Large intestine (tissue), 3 donors: ENCODE measurements at regions not wholly inside any gene's neighbourhood (a gene's known extent, or its start where the extent isn't known, plus 50 kb on each side); places are given as distances from the start of the nearest gene placed in this dataset.

Experiments used
- DNase-seq, 2 donors: peaks; one replicate each; pipeline versions ENCODE4 v3.0.0 to v3.0.0-alpha.2; 2013
- H3K27ac ChIP-seq: one replicate; pipeline ENCODE4 v1.5.1; 2013; ENCODE audit warnings: low read length
- H3K27me3 ChIP-seq: 2 replicates; pipeline ENCODE4 v1.6.1; 2013; ENCODE audit warnings: low read length; ENCODE audit not compliant: control insufficient read depth, insufficient read depth
- H3K36me3 ChIP-seq: 2 replicates; pipeline ENCODE4 v1.6.1; 2013; ENCODE audit warnings: low read length; ENCODE audit not compliant: control insufficient read depth, insufficient read depth
- H3K4me1 ChIP-seq: one replicate; pipeline ENCODE4 v1.6.1; 2013; ENCODE audit warnings: low read length; ENCODE audit not compliant: control insufficient read depth, insufficient read depth
- H3K4me3 ChIP-seq: one replicate; pipeline ENCODE4 v1.5.1; 2013; ENCODE audit warnings: low read length
- H3K9me3 ChIP-seq: one replicate; pipeline ENCODE4 v1.6.1; 2013; ENCODE audit warnings: mild to moderate bottlenecking, low read depth, low read length, moderate library complexity; ENCODE audit not compliant: control insufficient read depth
- WGBS: methylation state at CpG from one replicate; pipeline ENCODE4 v1.1.5; 2013; ENCODE audit warnings: low lambda C conversion rate; ENCODE audit not compliant: insufficient coverage; 5-methylcytosine and 5-hydroxymethylcytosine counted together

DNA sequence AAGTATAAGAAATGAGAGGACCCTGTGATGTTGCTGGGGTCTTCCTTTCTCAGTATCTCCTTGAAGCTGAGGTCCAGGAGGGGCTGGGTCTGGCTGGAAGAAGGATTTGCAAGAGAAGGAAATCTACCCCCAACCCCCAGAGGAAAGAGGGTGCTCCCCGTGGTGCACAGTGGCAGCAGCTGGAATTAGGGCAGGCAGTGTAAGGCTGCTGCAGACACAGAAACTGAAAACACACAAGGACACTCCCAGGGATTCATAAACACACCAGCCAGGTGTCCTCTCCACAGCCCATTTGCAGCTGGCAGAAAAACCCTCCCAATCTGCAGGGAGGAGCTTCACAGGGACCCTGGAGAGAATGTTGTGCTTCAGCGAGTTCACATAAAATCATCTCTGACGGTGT, 297.2 kb downstream of the CDH26 start:
- no peak overlapping the region for H3K27ac ChIP-seq
- H3K36me3 ChIP-seq, result no peaks in the 10 kb centered on the region
- no CpG with 5 or more reads among the region's 3 CpGs for WGBS
- DNase-seq, result no peak
- no peaks in the 10 kb centered on the region for H3K27me3 ChIP-seq
- no peaks in the 10 kb centered on the region for H3K9me3 ChIP-seq
- no peak overlapping the region for H3K4me3 ChIP-seq
- no peaks in the 10 kb centered on the region for H3K4me1 ChIP-seq

DNA sequence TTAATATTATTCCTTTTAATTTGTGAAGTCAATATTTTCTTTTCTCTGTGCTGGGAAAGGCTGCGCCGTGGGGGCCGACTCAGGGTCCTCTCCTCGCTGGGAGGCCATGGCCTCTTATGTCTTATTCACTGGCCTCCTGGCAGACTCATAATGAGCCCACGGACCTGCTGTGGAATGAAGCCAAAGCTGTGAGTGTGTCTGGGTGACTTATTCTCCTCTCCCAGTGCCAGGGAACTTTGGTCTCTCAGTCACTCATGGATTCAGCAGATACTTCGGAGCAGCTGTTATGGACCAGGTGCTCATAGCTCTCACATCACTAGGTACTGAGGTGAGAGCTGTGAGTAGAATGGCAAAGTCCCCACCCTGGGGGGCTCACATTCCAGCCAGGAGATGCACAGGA, 297.6 kb downstream of the CDH26 start:
- DNase-seq, result no peak
- no CpG with 5 or more reads among the region's 6 CpGs for WGBS
- H3K27me3 ChIP-seq, result no peaks in the 10 kb centered on the region
- no peak overlapping the region for H3K27ac ChIP-seq
- no peak overlapping the region for H3K4me3 ChIP-seq
- H3K36me3 ChIP-seq, result no peaks in the 10 kb centered on the region
- no peaks in the 10 kb centered on the region for H3K4me1 ChIP-seq
- no peaks in the 10 kb centered on the region for H3K9me3 ChIP-seq

DNA sequence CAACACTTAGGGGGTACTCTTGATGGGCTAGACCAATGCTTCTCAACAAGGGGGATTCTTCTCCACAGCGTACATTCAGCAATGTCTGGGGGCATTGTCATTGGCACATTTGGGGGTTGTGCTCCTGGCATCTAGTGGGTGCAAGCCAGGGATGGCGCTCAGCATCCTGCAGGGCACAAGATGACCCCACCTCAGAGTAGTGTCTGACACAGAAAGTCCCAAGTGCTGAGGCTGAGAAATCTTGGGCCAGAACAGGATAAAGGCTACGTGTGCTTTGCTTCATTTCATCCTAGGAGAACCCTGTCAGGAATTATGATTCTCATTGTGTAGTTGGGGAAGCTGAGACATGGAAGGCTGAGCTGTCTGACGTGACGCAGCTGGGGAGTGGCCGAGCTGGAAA, 298.6 kb downstream of the CDH26 start:
- no peaks in the 10 kb centered on the region for H3K9me3 ChIP-seq
- H3K4me3 ChIP-seq, result no peak overlapping the region
- no peak overlapping the region for H3K27ac ChIP-seq
- H3K4me1 ChIP-seq, result no peaks in the 10 kb centered on the region
- no peaks in the 10 kb centered on the region for H3K27me3 ChIP-seq
- no CpG with 5 or more reads among the region's 6 CpGs for WGBS
- no peaks in the 10 kb centered on the region for H3K36me3 ChIP-seq
- DNase-seq, result no peak

DNA sequence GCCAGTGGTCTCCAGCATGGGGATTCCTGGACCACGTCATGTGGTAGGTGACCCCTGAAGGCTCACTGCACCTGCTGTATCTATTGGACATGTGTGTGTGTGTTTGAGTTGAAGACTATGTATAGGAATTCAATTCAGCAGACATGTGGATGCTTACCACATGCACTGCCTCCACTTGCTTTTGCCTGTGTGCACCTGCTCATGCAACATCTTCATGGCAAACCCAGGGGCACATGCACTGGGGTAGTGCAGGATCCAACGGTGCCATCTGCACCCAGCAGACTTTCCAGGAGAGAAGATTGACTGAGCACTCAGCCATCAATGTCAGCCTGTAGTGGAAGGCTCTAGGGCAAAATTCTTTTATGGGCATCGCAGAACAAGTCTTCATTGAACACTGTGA, 299.4 kb downstream of the CDH26 start:
- no peak for DNase-seq
- Histone ChIP-seq H3K9me3 (no peaks in the 10 kb centered on the region), H3K36me3 (no peaks in the 10 kb centered on the region), H3K27ac (no peak overlapping the region), H3K27me3 (no peaks in the 10 kb centered on the region), H3K4me1 (no peaks in the 10 kb centered on the region), H3K4me3 (no peak overlapping the region)
- WGBS, result no CpG with 5 or more reads among the region's 3 CpGs

DNA sequence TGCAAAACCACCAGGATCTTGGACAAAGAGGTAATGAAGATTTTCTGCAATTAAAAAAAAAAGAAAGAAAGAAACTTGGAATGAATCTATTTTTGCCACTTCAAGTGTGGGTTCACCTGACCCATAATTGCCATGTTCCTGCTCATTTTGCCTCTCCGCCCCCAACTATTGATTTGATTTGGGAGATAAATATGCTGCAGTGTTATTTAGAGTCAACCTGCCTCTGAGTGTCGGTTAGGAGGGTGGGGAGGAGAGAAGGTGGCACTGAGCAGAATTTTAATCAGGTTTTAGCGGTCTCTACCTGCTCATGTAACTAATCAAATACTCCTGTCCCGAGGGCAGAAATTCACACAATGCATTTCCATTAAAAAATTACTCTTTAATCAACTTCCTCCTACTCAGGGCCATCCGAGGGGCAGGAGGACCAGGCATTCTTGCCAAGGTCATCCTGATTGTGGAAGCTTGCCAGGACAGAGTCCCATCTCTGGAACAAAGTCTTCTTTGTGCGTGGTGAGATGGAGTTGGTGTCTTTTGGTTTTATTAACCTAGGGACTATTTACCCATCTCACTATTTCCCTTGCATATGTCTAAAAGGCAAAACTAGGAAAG, 300.1 kb downstream of the CDH26 start:
- no peaks in the 10 kb centered on the region for H3K4me1 ChIP-seq
- H3K4me3 ChIP-seq, result no peak overlapping the region
- no peak for DNase-seq
- no peaks in the 10 kb centered on the region for H3K36me3 ChIP-seq
- H3K27ac ChIP-seq, result no peak overlapping the region
- H3K27me3 ChIP-seq, result no peaks in the 10 kb centered on the region
- no peaks in the 10 kb centered on the region for H3K9me3 ChIP-seq
- WGBS, result 54% methylated on average over 3 of the region's 6 CpGs

DNA sequence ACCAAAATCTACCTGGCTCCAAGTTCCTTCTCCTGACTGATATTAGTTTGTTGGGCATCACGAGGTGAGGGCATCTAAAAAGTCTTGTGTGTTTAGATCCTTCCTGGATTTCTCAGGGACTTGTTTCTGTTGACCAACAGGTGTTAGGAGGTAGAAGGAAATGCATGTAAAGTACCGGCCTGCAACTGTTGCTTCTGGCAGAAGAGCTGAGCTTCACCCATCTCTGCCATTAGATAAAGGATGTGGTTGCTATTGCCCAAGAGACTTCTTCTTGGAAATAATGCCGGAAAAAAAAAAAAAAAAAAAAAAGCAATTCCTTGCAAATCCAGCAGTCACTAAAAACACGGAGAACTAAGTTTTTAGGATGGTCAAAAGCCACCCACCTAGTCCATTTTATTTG, 303.1 kb downstream of the CDH26 start:
- Histone ChIP-seq H3K27me3 (peaks cover 2% of the 10 kb centered on the region), H3K4me3 (no peak overlapping the region), H3K4me1 (peaks cover 2% of the 10 kb centered on the region), H3K27ac (no peak overlapping the region), H3K9me3 (no peaks in the 10 kb centered on the region), H3K36me3 (no peaks in the 10 kb centered on the region)
- no peak for DNase-seq
- whole genome bisulfite sequencing, result 80% methylated on average over 1 of the region's 4 CpGs

DNA sequence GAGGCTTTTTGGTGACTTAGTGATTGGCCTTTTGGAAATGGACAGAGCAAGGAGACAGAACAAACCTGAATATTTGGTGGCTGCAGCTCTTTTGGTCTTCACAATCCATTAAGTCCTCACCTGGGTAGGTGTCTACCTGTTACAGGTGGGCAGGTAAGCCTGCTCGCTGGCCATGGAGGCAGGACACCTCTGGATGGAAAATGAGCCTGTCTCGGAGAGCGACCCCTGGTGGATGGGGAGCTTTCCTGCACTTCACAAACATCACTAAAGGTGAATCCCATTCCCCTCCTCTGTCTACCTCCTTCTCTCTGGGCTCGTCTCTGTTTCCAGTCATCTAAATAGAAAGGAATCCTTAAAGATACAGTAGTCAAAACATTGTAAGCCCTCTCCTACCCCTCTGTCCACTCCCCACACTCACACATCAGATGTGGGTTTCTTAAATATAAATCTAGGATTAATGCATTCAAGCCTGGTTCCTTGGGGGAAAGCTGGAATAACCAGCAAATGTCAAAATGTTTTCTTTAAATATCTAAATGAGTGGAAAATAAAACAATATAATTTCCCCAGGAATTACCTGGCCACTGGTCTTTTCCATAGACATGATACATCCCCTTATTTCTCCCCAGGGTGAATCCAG, 304.9 kb downstream of the CDH26 start:
- no peak overlapping the region for H3K27ac ChIP-seq
- whole genome bisulfite sequencing, result no CpG with 5 or more reads among the region's 4 CpGs
- no peaks in the 10 kb centered on the region for H3K36me3 ChIP-seq
- no peak for DNase-seq
- H3K4me1 ChIP-seq, result peaks cover 2% of the 10 kb centered on the region
- H3K4me3 ChIP-seq, result no peak overlapping the region
- peaks cover 2% of the 10 kb centered on the region for H3K27me3 ChIP-seq
- no peaks in the 10 kb centered on the region for H3K9me3 ChIP-seq

DNA sequence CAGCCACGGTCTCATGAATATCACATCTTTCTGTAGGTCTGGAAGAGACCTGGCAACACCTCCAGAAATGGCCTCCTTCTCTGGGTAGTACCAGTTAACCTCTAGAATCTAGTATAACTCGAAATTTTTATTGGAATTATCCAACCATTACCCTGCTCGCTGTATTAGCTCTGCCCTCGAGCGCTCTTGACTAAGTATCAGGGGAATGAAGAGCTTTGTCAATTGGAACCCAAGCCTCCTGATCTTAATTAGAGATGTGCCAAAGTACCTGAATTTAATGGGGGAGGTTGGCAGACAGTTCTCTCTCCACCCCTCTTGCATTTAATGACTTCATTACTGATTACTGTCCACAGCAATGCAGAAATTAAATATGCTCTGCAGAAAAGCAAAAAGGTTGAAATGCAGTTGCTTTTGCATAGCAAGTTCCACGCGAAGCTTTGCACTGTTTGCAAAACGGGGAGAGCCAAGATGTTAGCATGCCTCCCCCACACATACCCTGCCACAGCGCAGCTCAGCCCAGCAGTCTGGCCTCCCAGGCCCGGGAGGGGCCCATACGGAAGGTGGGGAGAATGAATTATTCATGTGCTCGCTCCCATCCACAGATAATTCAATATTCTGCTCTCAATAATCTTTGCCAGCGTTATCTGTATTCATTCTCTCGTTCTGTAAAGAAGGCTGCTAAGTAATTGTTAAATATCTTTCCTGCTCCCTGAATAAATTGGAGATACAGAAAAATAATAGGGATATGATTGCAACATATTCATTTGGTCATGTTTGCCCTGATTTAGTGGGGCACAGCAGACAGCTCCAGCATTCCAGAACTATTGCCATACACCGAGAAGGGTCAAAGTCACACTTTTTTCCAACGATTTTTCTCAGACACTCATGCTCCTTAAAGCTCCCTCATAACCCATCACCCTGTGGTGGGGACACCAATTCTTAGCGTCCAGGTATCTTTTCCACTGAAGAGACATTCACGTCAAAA, 305.8 kb downstream of the CDH26 start:
- H3K4me3 ChIP-seq, result no peak overlapping the region
- WGBS, result 76% methylated on average over 5 of the region's 18 CpGs
- H3K9me3 ChIP-seq, result no peaks in the 10 kb centered on the region
- peaks cover 2% of the 10 kb centered on the region for H3K27me3 ChIP-seq
- H3K4me1 ChIP-seq, result peaks cover 2% of the 10 kb centered on the region
- no peaks in the 10 kb centered on the region for H3K36me3 ChIP-seq
- no peak overlapping the region for H3K27ac ChIP-seq
- DNase-seq, result peak; percentile 6 to 21

DNA sequence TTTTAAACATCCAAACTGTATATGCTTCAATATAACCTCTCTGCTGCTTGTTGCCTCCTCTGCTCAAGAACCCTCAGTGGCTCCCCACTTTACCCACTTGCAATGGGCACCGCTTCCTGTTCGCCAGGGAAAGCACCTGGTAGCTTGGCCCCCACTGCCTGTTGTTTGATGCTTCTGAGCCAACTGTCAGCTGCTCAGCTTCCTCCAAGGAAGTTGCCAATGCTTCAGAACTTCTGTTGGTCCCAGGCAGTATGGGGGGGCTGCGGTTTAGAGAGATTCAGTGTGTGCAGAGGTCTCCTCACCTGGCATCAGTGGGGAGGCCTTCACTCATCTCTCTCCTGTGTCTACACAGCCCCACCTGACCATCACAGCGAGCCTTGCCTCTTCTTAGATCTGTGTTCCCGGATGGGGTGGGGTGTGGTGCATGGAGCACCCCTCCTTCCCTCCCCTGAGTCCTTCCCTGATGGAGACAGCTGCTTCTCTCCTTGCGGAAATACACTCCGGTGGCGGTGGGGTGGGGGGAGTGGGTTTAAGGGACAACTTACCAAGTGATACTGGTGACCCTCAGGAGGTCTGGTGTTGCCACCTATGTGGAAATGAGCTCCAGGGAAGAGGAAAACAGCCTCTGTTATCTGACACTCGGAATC, 308.1 kb downstream of the CDH26 start:
- H3K4me1 ChIP-seq, result peaks cover 2% of the 10 kb centered on the region
- peaks cover 2% of the 10 kb centered on the region for H3K27me3 ChIP-seq
- H3K4me3 ChIP-seq, result no peak overlapping the region
- H3K27ac ChIP-seq, result no peak overlapping the region
- DNase-seq, result no peak
- no peaks in the 10 kb centered on the region for H3K9me3 ChIP-seq
- WGBS, result no CpG with 5 or more reads among the region's 9 CpGs
- no peaks in the 10 kb centered on the region for H3K36me3 ChIP-seq

DNA sequence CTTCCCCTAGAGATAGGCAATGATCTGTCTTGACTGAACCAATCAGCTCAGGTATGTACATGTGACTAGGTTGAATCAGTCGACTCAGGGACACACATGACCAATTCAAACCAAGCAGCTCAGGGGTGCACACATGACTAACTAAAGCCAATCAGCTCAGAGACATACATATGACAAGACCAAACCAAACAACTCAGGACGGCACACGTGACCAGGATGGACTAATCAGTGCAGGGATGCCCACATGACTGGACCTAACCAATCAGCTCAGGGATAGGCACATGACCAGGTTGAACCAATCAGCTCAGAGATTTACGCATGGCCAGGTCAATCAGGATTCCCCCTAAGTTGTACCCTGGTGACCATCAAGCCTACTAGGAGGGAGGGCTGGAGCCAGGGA, 310.3 kb downstream of the CDH26 start:
- Histone ChIP-seq H3K4me3 (no peak overlapping the region), H3K36me3 (no peaks in the 10 kb centered on the region), H3K4me1 (peaks cover 2% of the 10 kb centered on the region), H3K27me3 (peaks cover 2% of the 10 kb centered on the region), H3K27ac (no peak overlapping the region), H3K9me3 (no peaks in the 10 kb centered on the region)
- no peak for DNase-seq
- no CpG with 5 or more reads among the region's 4 CpGs for WGBS
